Mesodermal cell (in vitro differentiated cells): ENCODE measurements at regions not wholly inside any gene's neighbourhood (a gene's known extent, or its start where the extent isn't known, plus 50 kb on each side); places are given as distances from the start of the nearest gene placed in this dataset.

Experiments used
- H3K27ac ChIP-seq: 2 replicates; pipeline ENCODE4 v1.7.0; 2013; ENCODE audit warnings: mild to moderate bottlenecking, low read depth, low read length, moderate library complexity; ENCODE audit not compliant: severe bottlenecking
- H3K36me3 ChIP-seq: 2 replicates; pipeline ENCODE4 v1.7.1; 2013; ENCODE audit warnings: mild to moderate bottlenecking, low read length, moderate library complexity; ENCODE audit not compliant: control insufficient read depth, insufficient read depth
- H3K4me1 ChIP-seq: one replicate; pipeline ENCODE4 v1.7.1; 2013; ENCODE audit warnings: mild to moderate bottlenecking, low read length; ENCODE audit not compliant: insufficient read depth, control insufficient read depth, poor library complexity, severe bottlenecking
- H3K4me3 ChIP-seq: 2 replicates; pipeline ENCODE4 v1.7.0; 2013; ENCODE audit warnings: low read length, control low read depth, mild to moderate bottlenecking; ENCODE audit not compliant: insufficient read depth, poor library complexity, severe bottlenecking; ENCODE audit errors: extremely low read depth
- H3K9me3 ChIP-seq: 2 replicates; pipeline ENCODE4 v1.7.1; 2013; ENCODE audit warnings: mild to moderate bottlenecking, low read length, moderate library complexity; ENCODE audit not compliant: control insufficient read depth
- WGBS, 2 experiments: methylation state at CpG; one replicate each; pipeline ENCODE4 v1.1.5; 2013; ENCODE audit warnings: missing lambda C conversion rate in 2 of 2; ENCODE audit not compliant: insufficient coverage in 2 of 2; 5-methylcytosine and 5-hydroxymethylcytosine counted together

GRCh38 chr18:53710080-53710479, 514.4 kb downstream of the MBD2 start:
- Histone ChIP-seq H3K36me3 (no peaks in the 10 kb centered on the region), H3K4me3 (no peak overlapping the region), H3K27ac (no peak overlapping the region), H3K9me3 (no peaks in the 10 kb centered on the region), H3K4me1 (no peaks in the 10 kb centered on the region)
- WGBS, 2 experiments: 40 to 50% methylated on average over 1 of the region's 2 CpGs

- Histone ChIP-seq H3K27ac (no peak overlapping the region), H3K4me1 (no peaks in the 10 kb centered on the region), H3K4me3 (no peak overlapping the region), H3K9me3 (no peaks in the 10 kb centered on the region), H3K36me3 (no peaks in the 10 kb centered on the region)
- no CpG with 5 or more reads among the region's 2 CpGs for WGBS, 2 experiments
These were observed 522.0 kb downstream of the MBD2 start for GRCh38 chr18:53702480-53702879.

GRCh38 chr18:53701697-53702096, 522.8 kb downstream of the MBD2 start:
- Histone ChIP-seq H3K4me3 (no peak overlapping the region), H3K36me3 (no peaks in the 10 kb centered on the region), H3K9me3 (no peaks in the 10 kb centered on the region), H3K4me1 (no peaks in the 10 kb centered on the region), H3K27ac (no peak overlapping the region)
- 88% methylated on average over 1 of the region's 1 CpG; no CpG with 5 or more reads in 1 of the 2 experiments for WGBS, 2 experiments

DNA sequence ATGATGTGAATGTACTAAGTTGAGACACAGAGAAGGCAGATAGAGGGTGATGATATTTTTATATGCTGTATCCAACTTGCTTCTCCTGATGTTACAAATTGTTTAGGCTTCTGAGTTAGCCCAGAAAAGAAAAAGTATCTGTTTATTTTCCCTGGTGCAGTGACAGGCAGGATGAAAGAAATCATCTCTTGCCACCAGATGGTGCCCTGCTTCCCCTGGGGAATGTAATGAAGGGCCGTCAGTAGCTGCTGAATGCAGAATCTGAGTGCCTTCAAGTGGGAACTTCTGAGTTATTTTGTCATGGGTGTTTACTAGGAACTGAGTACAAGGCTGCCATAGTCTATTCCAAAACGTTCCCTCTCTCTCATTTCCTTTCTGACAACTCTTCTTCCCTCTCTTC, 525.6 kb downstream of the MBD2 start:
- no peaks in the 10 kb centered on the region for H3K9me3 ChIP-seq
- no peaks in the 10 kb centered on the region for H3K4me1 ChIP-seq
- H3K36me3 ChIP-seq: no peaks in the 10 kb centered on the region
- no peak overlapping the region for H3K27ac ChIP-seq
- 11% methylated on average over 1 of the region's 2 CpGs; no CpG with 5 or more reads in 1 of the 2 experiments for WGBS, 2 experiments
- H3K4me3 ChIP-seq: no peak overlapping the region

DNA sequence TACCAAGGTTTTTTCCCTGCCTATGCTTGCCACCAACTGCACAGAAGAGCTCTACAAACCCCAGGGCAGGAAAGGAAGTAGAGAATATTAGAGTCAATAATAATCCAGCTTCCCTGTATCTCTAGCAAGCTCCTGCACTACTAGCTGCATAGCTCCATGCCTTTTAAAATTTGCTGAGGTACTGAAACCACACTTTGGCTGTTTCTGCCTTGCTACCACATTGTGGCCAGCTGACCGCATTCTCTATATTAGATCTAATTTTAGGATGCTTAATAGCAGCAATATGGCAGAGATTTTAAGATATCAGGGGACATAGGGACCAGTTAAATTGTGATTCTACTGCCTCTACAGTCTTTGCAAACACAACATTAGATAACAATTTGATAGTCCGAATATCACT, 534.6 kb downstream of the MBD2 start:
- H3K36me3 ChIP-seq: no peaks in the 10 kb centered on the region
- H3K27ac ChIP-seq: no peak overlapping the region
- no peaks in the 10 kb centered on the region for H3K9me3 ChIP-seq
- WGBS, 2 experiments: 67 to 100% methylated on average over 1 of the region's 2 CpGs
- H3K4me1 ChIP-seq: no peaks in the 10 kb centered on the region
- H3K4me3 ChIP-seq: no peak overlapping the region

GRCh38 chr18:53686965-53687364, 537.5 kb downstream of the MBD2 start:
- H3K27ac ChIP-seq: no peak overlapping the region
- H3K36me3 ChIP-seq: no peaks in the 10 kb centered on the region
- no peaks in the 10 kb centered on the region for H3K9me3 ChIP-seq
- 100% methylated on average over 1 of the region's 4 CpGs; no CpG with 5 or more reads in 1 of the 2 experiments for WGBS, 2 experiments
- no peak overlapping the region for H3K4me3 ChIP-seq
- no peaks in the 10 kb centered on the region for H3K4me1 ChIP-seq

DNA sequence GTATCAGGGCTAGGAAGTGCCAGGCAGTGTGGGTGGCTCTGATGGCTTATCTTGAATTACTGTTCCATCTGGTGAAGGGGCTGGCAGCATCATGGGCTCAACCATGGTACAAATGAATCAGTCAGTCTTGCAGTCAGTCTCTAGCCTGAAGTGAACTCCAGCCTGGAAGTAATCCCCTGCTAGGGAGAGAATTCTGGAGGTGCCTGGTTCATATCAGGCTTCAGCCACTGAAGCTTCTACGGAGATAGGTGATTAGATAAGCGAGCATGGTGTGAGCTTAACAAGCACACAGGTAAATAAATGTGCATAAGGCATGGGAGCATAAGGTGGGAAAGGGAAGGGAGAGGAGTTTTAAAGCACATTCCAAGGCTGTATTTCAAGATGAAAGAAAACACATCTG, 541.7 kb downstream of the MBD2 start:
- Histone ChIP-seq H3K27ac (no peak overlapping the region), H3K4me3 (no peak overlapping the region), H3K36me3 (no peaks in the 10 kb centered on the region), H3K4me1 (no peaks in the 10 kb centered on the region), H3K9me3 (no peaks in the 10 kb centered on the region)
- no CpG with 5 or more reads among the region's 2 CpGs for WGBS, 2 experiments

GRCh38 chr18:53677480-53677879, 547.0 kb downstream of the MBD2 start:
- no peaks in the 10 kb centered on the region for H3K36me3 ChIP-seq
- no peak overlapping the region for H3K27ac ChIP-seq
- H3K9me3 ChIP-seq: no peaks in the 10 kb centered on the region
- no peaks in the 10 kb centered on the region for H3K4me1 ChIP-seq
- no peak overlapping the region for H3K4me3 ChIP-seq
- WGBS, 2 experiments: 50 to 67% methylated on average over 1 of the region's 1 CpG

- Histone ChIP-seq H3K27ac (no peak overlapping the region), H3K4me1 (no peaks in the 10 kb centered on the region), H3K4me3 (no peak overlapping the region), H3K9me3 (peaks cover 8% of the 10 kb centered on the region), H3K36me3 (no peaks in the 10 kb centered on the region)
- WGBS, 2 experiments: 85% methylated on average over 2 of the region's 4 CpGs; no CpG with 5 or more reads in 1 of the 2 experiments
These were observed 558.8 kb downstream of the MBD2 start for GRCh38 chr18:53665701-53666100.

DNA sequence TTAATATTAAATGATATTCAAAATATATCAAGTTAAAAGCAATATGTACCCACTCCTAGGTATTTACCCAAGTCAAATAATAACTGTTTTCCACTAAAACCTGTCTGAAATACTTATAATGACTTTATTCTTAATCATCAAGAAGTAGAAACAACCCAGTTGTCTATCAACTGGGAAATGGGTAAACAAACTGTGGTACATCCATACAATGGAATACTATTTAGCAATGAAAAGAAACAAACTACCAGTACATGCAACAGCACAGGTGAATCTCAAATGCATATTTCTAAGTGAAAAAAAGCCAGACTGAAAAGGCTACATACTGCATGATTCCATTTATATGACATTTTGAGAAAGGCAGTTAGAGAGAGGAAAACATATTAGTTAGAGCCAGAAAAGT, 559.9 kb downstream of the MBD2 start:
- Histone ChIP-seq H3K36me3 (no peaks in the 10 kb centered on the region), H3K4me1 (no peaks in the 10 kb centered on the region), H3K27ac (no peak overlapping the region), H3K9me3 (peaks cover 8% of the 10 kb centered on the region), H3K4me3 (no peak overlapping the region)

DNA sequence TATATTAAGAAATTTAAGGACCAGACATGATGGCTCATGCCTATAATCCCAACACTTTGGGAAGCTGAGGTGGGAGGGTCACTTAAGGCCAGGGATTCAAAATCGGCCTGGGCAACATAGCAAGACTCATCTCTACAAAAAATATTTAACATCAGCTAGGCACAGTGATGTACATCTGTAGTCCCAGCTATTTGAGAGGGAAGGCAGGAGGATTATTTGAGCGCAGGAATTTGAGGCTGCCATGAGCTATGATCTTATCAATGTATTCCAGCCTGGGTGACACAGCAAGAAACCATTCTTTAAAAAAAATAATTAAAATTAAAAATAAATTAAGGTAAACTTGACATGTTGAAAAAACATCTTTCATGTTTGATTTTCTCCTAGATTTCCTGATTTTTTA, 564.2 kb downstream of the MBD2 start:
- Histone ChIP-seq H3K9me3 (peaks cover 8% of the 10 kb centered on the region), H3K36me3 (no peaks in the 10 kb centered on the region), H3K27ac (no peak overlapping the region), H3K4me1 (no peaks in the 10 kb centered on the region), H3K4me3 (no peak overlapping the region)
- WGBS, 2 experiments: no CpG with 5 or more reads among the region's 2 CpGs
